Fibroblast of lung (primary cell): ENCODE measurements at regions not wholly inside any gene's neighbourhood (a gene's known extent, or its start where the extent isn't known, plus 50 kb on each side); places are given as distances from the start of the nearest gene placed in this dataset.

Experiments
- CTCF ChIP-seq, 2 donors: IDR thresholded peaks in 1 of 2; conservative IDR thresholded peaks in 1 of 2; 1 replicate in 1 of 2; 2 replicates in 1 of 2; pipeline ENCODE4 v1.5.1; 2011 to 2012; ENCODE audit warnings: low read length in 2 of 2, control low read depth in 1 of 2, inconsistent platforms in 1 of 2, low read depth in 1 of 2, mild to moderate bottlenecking in 1 of 2
- EZH2 ChIP-seq: IDR thresholded peaks from 2 replicates; pipeline ENCODE4 v1.5.1; 2012; ENCODE audit warnings: low read length, control low read depth, mild to moderate bottlenecking; ENCODE audit errors: missing control alignments

DNA sequence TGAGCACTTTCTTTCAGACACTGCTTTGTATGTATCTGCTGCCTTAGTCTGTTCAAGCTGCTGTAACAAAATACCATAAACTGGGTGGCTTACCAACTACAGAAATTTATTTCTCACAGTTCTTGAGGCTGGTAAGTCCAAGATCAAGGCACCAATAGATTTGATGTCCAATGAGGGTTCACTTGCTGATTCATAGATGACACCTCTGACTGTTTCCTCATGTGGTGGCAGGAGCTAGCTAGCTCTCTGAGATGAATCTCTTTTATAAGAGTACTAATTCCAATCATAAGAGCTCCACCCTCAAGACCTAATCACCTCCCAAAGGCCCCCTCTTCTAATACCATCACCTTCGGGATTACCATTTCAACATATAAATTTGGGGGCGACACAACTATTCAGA is 76.6 kb upstream of the ADO start:
- TF ChIP-seq CTCF (conservative IDR thresholded peaks at IDR 0.05 in 1 of 2, IDR thresholded peaks at IDR 0.05 in 1 of 2; ENCODE audit: low read depth in 1 of 2, low read length in 2 of 2) = no peak
- TF ChIP-seq EZH2 = no peak
